HepG2 (cell line): ENCODE measurements at regions not wholly inside any gene's neighbourhood (a gene's known extent, or its start where the extent isn't known, plus 50 kb on each side); places are given as distances from the start of the nearest gene placed in this dataset.
"Not testable (repeated sequence)": the region's sequence is repeated elsewhere in the genome, so short reads cannot be mapped to it uniquely, and the experiment has no call there.

ENCODE experiments used
- ATAC-seq: fragments of 200-7000 bp; cut with Tn5 transposase; 3 replicates; pipeline ENCODE4 v1.9.1; 2020; ENCODE audit warnings: mild to moderate bottlenecking, moderate library complexity
- BruUV-seq: library from RNA; stranded (reverse); fragments of 400-500 nt; replicated peaks from 2 replicates; lab custom pipeline; 2021; lab: Mats Ljungman, UMichigan
- CTCF ChIA-PET: fragments of 300-600 bp; formaldehyde crosslinking; extraction: SDS; loops from one replicate; lab custom pipeline; 2021; ENCODE audit warnings: low total read pairs, inconsistent platforms, low intra/inter-chr PET ratio; lab: Yijun Ruan, JAX
- POLR2A ChIA-PET: fragments of 350-600 bp; sonication (Branson Sonifier 250); formaldehyde crosslinking; loops from one replicate; lab custom pipeline; 2020; ENCODE audit warnings: antibody characterized with exemption, inconsistent platforms; lab: Yijun Ruan, JAX
- DNase-seq: peaks from one replicate; pipeline ENCODE4 v3.0.0-alpha.2; 2015; ENCODE audit warnings: low spot score
- FAIRE-seq: peaks from 3 replicates; lab custom pipeline; 2011; peaks lifted over from hg19 to GRCh38; lab: Jason Lieb, UNC
- H2AFZ ChIP-seq: one replicate; pipeline ENCODE4 v1.6.1; 2011; ENCODE audit warnings: low read length, inconsistent platforms
- H3K27ac ChIP-seq: fragments of 300-600 bp; 3 replicates; pipeline ENCODE4 v1.8.0; 2011; ENCODE audit warnings: mixed run types, mild to moderate bottlenecking, mixed read lengths, low read length, inconsistent platforms; ENCODE audit not compliant: insufficient read depth; ENCODE audit errors: extremely low read length
- H3K27me3 ChIP-seq, 2 experiments: fragments of 200-600 bp in 1 of 2; 2 replicates in 1 of 2; 3 replicates in 1 of 2; pipeline versions ENCODE4 v1.6.0 to v1.8.0; 2011; ENCODE audit warnings: low read length in 2 of 2, mild to moderate bottlenecking in 2 of 2, moderate library complexity in 2 of 2, inconsistent platforms in 1 of 2; ENCODE audit not compliant: insufficient read depth in 2 of 2, control insufficient read depth in 1 of 2
- H3K36me3 ChIP-seq, 2 experiments: fragments of 200-600 bp in 1 of 2; replicated peaks in 1 of 2; 2 replicates in 1 of 2; 3 replicates in 1 of 2; pipeline versions ENCODE4 v1.5.1 to v1.8.0; 2011; ENCODE audit warnings: low read length in 2 of 2, inconsistent platforms in 1 of 2; ENCODE audit not compliant: insufficient read depth in 2 of 2, control insufficient read depth in 1 of 2
- H3K4me1 ChIP-seq: 2 replicates; pipeline ENCODE4 v1.5.1; 2012; ENCODE audit warnings: low read length, inconsistent platforms; ENCODE audit not compliant: insufficient read depth
- H3K4me2 ChIP-seq: 2 replicates; pipeline ENCODE4 v1.6.0; 2011; ENCODE audit warnings: low read depth, low read length, inconsistent platforms
- H3K4me3 ChIP-seq, 3 experiments: fragments of 200-600 bp in 1 of 3; sonication (generic), shearing (Covaris generic) in 1 of 3; replicated peaks in 1 of 3; 2 replicates each; pipeline ENCODE4 v1.5.1; 2011 to 2016; ENCODE audit warnings: low read length in 3 of 3, inconsistent platforms in 2 of 3, low read depth in 2 of 3, mild to moderate bottlenecking in 2 of 3, control low read depth in 1 of 3, mixed read lengths in 1 of 3; ENCODE audit not compliant: insufficient read depth in 1 of 3
- H3K79me2 ChIP-seq: one replicate; pipeline ENCODE4 v1.6.1; 2011; ENCODE audit warnings: low read length, inconsistent platforms; ENCODE audit not compliant: insufficient read depth
- H3K9ac ChIP-seq: 2 replicates; pipeline ENCODE4 v1.6.0; 2011; ENCODE audit warnings: mild to moderate bottlenecking, low read depth, low read length, inconsistent platforms; ENCODE audit not compliant: insufficient read depth
- H3K9me3 ChIP-seq: 2 replicates; pipeline ENCODE4 v1.5.1; 2012; ENCODE audit warnings: mild to moderate bottlenecking, low read length
- H4K20me1 ChIP-seq: 2 replicates; pipeline ENCODE4 v1.6.0; 2011; ENCODE audit warnings: inconsistent platforms, mild to moderate bottlenecking, low read length, moderate library complexity; ENCODE audit not compliant: insufficient read depth
- ARID4A ChIP-seq: sonication (generic); formaldehyde crosslinking; IDR thresholded peaks from 2 replicates; pipeline ENCODE4 v1.5.0; 2020; ENCODE audit warnings: mild to moderate bottlenecking, missing genetic modification reagents, borderline replicate concordance
- E2F2 ChIP-seq: sonication (generic); formaldehyde crosslinking; IDR thresholded peaks from 2 replicates; pipeline ENCODE4 v1.4.0; 2020; ENCODE audit warnings: missing genetic modification reagents, borderline replicate concordance
- ERF ChIP-seq: IDR thresholded peaks from 2 replicates; pipeline ENCODE4 v1.6.1; 2018; ENCODE audit warnings: missing biosample characterization, missing genetic modification reagents
- NR2C2 ChIP-seq: sonication (generic); formaldehyde crosslinking; IDR thresholded peaks from 2 replicates; pipeline ENCODE4 v1.4.0; 2020; ENCODE audit warnings: missing genetic modification reagents, mild to moderate bottlenecking, moderate library complexity, borderline replicate concordance
- ZBTB25 ChIP-seq: IDR thresholded peaks from 2 replicates; pipeline ENCODE4 v1.6.1; 2018; ENCODE audit warnings: missing genetic modification reagents
- ZNF333 ChIP-seq: sonication (generic); formaldehyde crosslinking; IDR thresholded peaks from 2 replicates; pipeline ENCODE4 v1.4.0; 2020; ENCODE audit warnings: mild to moderate bottlenecking, missing genetic modification reagents, borderline replicate concordance
- WGBS: methylation state at CpG from one replicate; pipeline ENCODE4 v1.1.6; 2017; ENCODE audit warnings: low lambda C conversion rate; 5-methylcytosine and 5-hydroxymethylcytosine counted together
- in situ Hi-C: cut with HindIII; loops from 2 replicates; pipeline ENCODE4 v1.10.0; 2017; ENCODE audit warnings: low pct_unique_long_range_greater_than_20kb; ENCODE audit not compliant: extremely low pct_ligation_motif_present
- intact Hi-C: fragments of 100-400 bp; cut with micrococcal nuclease; formaldehyde crosslinking; loops from one replicate; pipeline ENCODE4 v1.10.0; 2022; ENCODE audit not compliant: unreplicated experiment

- CTCF ChIA-PET, H3K79me2 ChIP-seq, FAIRE-seq, H2AFZ ChIP-seq, H3K27ac ChIP-seq, H3K36me3 ChIP-seq, in situ Hi-C loops, BruUV-seq, intact Hi-C loops, H3K27me3 ChIP-seq, H4K20me1 ChIP-seq, POLR2A ChIA-PET, H3K9ac ChIP-seq, DNase-seq, ATAC-seq, H3K4me3 ChIP-seq, H3K4me1 ChIP-seq, H3K4me2 ChIP-seq: not testable (repeated sequence)
- H3K9me3 ChIP-seq: peaks cover 30% of the 10 kb centered on the region
- 0% methylated on average over 1 of the region's 1 CpG for WGBS
Measured at GRCh38 chr13:80522463-80522862, 181.5 kb upstream of the SPRY2 start.

GRCh38 chr13:80516818-80517348 is 176.0 kb upstream of the SPRY2 start:
- H3K27ac ChIP-seq: no peak overlapping the region
- no peak for FAIRE-seq
- no peak overlapping the region for H3K4me2 ChIP-seq
- no peak for ATAC-seq
- ChIA-PET CTCF (no interaction called here), POLR2A (no interaction called here)
- H3K79me2 ChIP-seq: no peaks in the 10 kb centered on the region
- no peak overlapping the region for H3K9ac ChIP-seq
- TF ChIP-seq ZNF333 (CRISPR knock-in tag) (no peak), ARID4A (no peak), ERF (CRISPR knock-in tag) (no peak), ZBTB25 (no peak), NR2C2 (CRISPR knock-in tag) (no peak), E2F2 (CRISPR knock-in tag) (no peak)
- H3K27me3 ChIP-seq: no peaks in the 10 kb centered on the region
- no peaks in the 10 kb centered on the region for H3K36me3 ChIP-seq
- H2AFZ ChIP-seq: no peak overlapping the region
- BruUV-seq: no TSS peak
- 7% methylated on average over 6 of the region's 8 CpGs for WGBS
- in situ Hi-C loops (no loop called here), intact Hi-C loops (no loop called here)
- peaks cover 33% of the 10 kb centered on the region for H3K9me3 ChIP-seq
- H3K4me3 ChIP-seq: no peak overlapping the region
- DNase-seq: no peak
- H3K4me1 ChIP-seq: no peaks in the 10 kb centered on the region
- no peaks in the 10 kb centered on the region for H4K20me1 ChIP-seq
